ENCODE measurements at regions not wholly inside any gene's neighbourhood (a gene's known extent, or its start where the extent isn't known, plus 50 kb on each side); places are given as distances from the start of the nearest gene placed in this dataset.

- no peak for DNase-seq
- in situ Hi-C loops (cut with HindIII; ENCODE audit: low pct_ligation_motif_present, low pct_unique_long_range_greater_than_20kb, low sequenced_read_pairs): no loop called here
Measured at GRCh38 chr2:175640655-175641054, 361.4 kb downstream of the LNPK start.

DNA sequence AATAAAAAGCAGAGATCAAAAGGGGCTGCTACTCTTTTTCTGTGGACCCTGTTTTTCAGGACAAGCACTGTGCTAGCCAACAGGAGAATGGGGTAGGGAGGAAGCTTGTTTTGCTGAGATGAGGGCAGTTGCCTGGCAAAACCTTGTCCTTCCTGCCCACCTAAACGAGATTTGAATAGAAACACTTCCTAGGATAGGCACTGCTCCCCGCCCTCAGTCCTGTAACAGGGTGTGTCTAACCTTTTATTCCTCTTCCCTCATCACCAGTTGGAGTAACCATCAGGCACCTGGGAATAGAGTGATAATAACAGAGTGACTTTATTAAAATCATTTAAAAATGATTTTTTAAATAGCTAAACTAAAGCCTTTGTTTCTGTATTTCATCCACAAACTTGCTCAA is 368.8 kb downstream of the LNPK start:
- in situ Hi-C loops (cut with HindIII; ENCODE audit: low pct_ligation_motif_present, low pct_unique_long_range_greater_than_20kb, low sequenced_read_pairs): no loop called here
- DNase-seq: no peak

- DNase-seq: no peak
- in situ Hi-C loops (cut with HindIII; ENCODE audit: low pct_ligation_motif_present, low pct_unique_long_range_greater_than_20kb, low sequenced_read_pairs): no loop called here
Measured at GRCh38 chr2:175631245-175631623, 370.8 kb downstream of the LNPK start.

GRCh38 chr2:175630280-175631244 is 371.5 kb downstream of the LNPK start:
- in situ Hi-C loops (cut with HindIII; ENCODE audit: low pct_ligation_motif_present, low pct_unique_long_range_greater_than_20kb, low sequenced_read_pairs): no loop called here
- DNase-seq: no peak

DNA sequence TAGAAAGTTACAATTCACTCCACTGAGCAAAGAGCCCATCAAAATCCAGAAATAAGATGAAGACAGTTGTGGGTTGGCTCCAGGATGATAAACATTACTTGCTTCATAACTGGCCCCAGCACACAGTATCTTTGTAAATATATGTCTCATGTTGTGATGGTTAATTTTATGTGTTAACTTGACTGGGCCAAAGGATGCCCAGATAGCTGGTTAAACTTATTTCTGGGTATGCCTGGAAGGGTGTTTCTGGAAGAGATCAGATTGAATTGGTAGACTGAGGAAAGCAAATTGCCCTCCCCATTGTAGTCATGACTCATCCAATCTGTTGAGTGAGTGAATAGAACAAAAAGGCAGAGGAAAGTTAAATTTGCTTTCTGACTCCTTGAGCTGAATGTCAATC is 373.8 kb downstream of the LNPK start:
- DNase-seq: no peak
- in situ Hi-C loops (cut with HindIII; ENCODE audit: low pct_ligation_motif_present, low pct_unique_long_range_greater_than_20kb, low sequenced_read_pairs): no loop called here

DNA sequence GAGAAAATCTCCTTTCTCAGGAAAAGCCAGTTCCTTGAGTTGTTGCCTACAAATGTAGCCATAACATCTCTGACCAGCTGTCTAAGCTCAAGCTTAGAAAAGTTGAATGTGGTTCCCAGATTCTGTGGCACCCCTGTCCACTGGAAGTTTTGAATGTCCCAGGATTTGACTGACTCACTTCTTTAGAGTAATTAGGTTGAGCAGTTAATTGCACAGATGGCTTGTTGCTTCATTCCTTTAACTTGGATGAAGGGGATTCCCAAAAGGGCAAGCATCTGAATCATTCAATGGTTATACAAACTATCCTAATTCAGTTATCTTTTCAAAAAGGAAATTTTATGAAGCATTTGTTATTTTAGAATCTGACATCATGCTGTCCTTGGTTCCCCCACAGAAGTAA is 374.7 kb downstream of the LNPK start:
- no peak for DNase-seq
- in situ Hi-C loops (cut with HindIII; ENCODE audit: low pct_ligation_motif_present, low pct_unique_long_range_greater_than_20kb, low sequenced_read_pairs): no loop called here

GRCh38 chr2:175626796-175627195 is 375.3 kb downstream of the LNPK start:
- in situ Hi-C loops (cut with HindIII; ENCODE audit: low pct_ligation_motif_present, low pct_unique_long_range_greater_than_20kb, low sequenced_read_pairs): no loop called here

GRCh38 chr2:175624785-175625184 is 377.3 kb downstream of the LNPK start:
- no peak for DNase-seq
- in situ Hi-C loops (cut with HindIII; ENCODE audit: low pct_ligation_motif_present, low pct_unique_long_range_greater_than_20kb, low sequenced_read_pairs): no loop called here

More at GRCh38 chr2:175626796-175627195, 375.3 kb downstream of the LNPK start:
- DNase-seq: no peak

- in situ Hi-C loops (cut with HindIII; ENCODE audit: low pct_ligation_motif_present, low pct_unique_long_range_greater_than_20kb, low sequenced_read_pairs): no loop called here
- DNase-seq: no peak
Measured at GRCh38 chr2:175624211-175624761, 377.8 kb downstream of the LNPK start.

- in situ Hi-C loops (cut with HindIII; ENCODE audit: low pct_ligation_motif_present, low pct_unique_long_range_greater_than_20kb, low sequenced_read_pairs): no loop called here
- DNase-seq: no peak
Measured at GRCh38 chr2:175621821-175622220, 380.2 kb downstream of the LNPK start.

- in situ Hi-C loops (cut with HindIII; ENCODE audit: low pct_ligation_motif_present, low pct_unique_long_range_greater_than_20kb, low sequenced_read_pairs): no loop called here
- no peak for DNase-seq
Measured at GRCh38 chr2:175620106-175620505, 382.0 kb downstream of the LNPK start.

GRCh38 chr2:175619179-175620045 is 382.7 kb downstream of the LNPK start:
- DNase-seq: no peak
- in situ Hi-C loops (cut with HindIII; ENCODE audit: low pct_ligation_motif_present, low pct_unique_long_range_greater_than_20kb, low sequenced_read_pairs): no loop called here

DNA sequence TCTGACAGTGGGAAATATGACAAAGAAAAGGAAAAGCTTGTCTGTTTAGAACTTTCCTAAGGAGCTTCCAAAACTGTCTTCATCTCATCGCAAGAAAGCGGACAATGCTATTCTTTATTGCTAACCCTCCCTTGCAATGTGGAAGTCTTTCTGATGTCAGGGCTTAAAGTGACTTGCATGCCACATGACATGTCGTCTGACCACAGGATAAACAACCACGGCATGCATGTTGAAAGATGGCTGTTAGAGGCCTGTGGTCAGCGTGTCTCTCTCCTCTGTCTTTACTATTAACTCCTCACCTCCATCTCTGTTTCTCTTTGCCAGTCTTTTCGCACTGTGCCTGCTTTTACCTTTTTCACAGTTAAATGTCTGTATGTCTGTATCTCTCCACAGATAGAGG is 389.8 kb downstream of the LNPK start:
- DNase-seq: no peak
- in situ Hi-C loops (cut with HindIII; ENCODE audit: low pct_ligation_motif_present, low pct_unique_long_range_greater_than_20kb, low sequenced_read_pairs): no loop called here

GRCh38 chr2:175606010-175606841 is 395.8 kb downstream of the LNPK start:
- in situ Hi-C loops (cut with HindIII; ENCODE audit: low pct_ligation_motif_present, low pct_unique_long_range_greater_than_20kb, low sequenced_read_pairs): no loop called here
- DNase-seq: no peak

DNA sequence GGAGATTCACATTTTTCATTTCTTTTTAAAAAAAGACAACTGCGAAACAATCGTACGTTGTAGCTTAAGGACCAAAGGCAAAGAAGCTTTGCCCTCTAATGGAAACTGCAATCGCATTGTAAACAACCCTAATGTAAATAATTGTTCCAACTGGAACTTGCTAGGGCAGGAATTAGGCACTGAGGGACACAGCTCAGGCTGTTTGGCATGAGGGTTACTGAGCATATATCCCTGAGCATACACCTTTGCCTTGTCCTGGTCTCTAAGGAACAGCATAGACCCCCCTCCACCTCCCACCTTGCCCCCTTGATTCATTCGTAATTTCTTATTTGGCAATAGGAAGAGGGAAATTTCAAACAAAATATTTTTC is 396.4 kb downstream of the LNPK start:
- no peak for DNase-seq
- in situ Hi-C loops (cut with HindIII; ENCODE audit: low pct_ligation_motif_present, low pct_unique_long_range_greater_than_20kb, low sequenced_read_pairs): no loop called here

GRCh38 chr2:175601969-175602368 is 400.1 kb downstream of the LNPK start:
- DNase-seq: no peak
- in situ Hi-C loops (cut with HindIII; ENCODE audit: low pct_ligation_motif_present, low pct_unique_long_range_greater_than_20kb, low sequenced_read_pairs): no loop called here

DNA sequence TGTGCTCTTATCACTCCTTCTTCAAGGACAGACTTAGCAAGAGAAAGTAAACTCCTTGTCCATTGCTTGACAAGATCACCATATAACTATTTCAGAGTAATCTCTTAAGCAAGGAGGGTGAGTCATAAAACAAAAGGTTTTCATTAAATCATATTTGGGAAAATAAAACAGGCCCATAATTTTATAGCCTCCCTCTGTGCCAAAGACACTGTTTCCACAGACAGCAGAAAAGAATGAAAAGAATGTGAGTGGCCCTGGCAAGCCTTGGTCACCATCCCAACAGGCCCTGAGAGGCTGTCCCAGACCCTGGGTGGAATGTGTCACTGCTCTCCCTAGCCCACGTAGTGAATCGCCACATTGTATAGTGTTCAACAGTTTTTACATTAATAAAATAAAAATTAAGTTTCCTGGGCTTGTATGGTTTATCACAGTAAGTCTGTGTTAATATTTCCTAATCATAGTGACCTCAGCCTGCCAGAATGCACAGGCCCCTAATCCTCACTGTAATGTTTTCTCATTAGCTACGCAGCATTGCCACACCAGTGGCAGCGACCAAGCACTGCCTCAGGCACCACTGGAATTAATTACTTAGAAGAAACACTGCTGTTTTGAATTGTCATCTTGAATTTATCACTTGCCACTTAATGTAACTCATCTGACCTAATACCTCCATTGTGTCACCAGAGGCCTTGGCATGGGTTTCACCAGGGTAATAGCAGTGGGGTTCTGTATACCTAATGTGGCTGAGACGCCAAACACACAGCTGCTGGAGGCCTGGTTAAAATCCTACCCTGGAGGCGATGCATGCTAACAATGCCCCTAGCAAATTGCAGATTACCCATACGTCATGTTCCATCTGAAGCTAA is 401.9 kb downstream of the LNPK start:
- in situ Hi-C loops (cut with HindIII; ENCODE audit: low pct_ligation_motif_present, low pct_unique_long_range_greater_than_20kb, low sequenced_read_pairs): no loop called here

GRCh38 chr2:175597286-175597685 is 404.8 kb downstream of the LNPK start:
- no peak for DNase-seq
- in situ Hi-C loops (cut with HindIII; ENCODE audit: low pct_ligation_motif_present, low pct_unique_long_range_greater_than_20kb, low sequenced_read_pairs): no loop called here

More for the DNA sequence above, 401.9 kb downstream of the LNPK start:
- DNase-seq: no peak
